Umbilical cord (tissue), 1 donor: ENCODE measurements at regions not wholly inside any gene's neighbourhood (a gene's known extent, or its start where the extent isn't known, plus 50 kb on each side); places are given as distances from the start of the nearest gene placed in this dataset.
"Not testable (repeated sequence)": the region's sequence is repeated elsewhere in the genome, so short reads cannot be mapped to it uniquely, and the experiment has no call there.

ENCODE experiments used
- DNase-seq: peaks from one replicate; pipeline ENCODE4 v3.0.0-alpha.2; 2015; ENCODE audit warnings: low spot score

- DNase-seq: no peak
These were observed 655.4 kb downstream of the RWDD3 start for GRCh38 chr1:95889400-95889799.

GRCh38 chr1:95893921-95894320, 659.9 kb downstream of the RWDD3 start:
- DNase-seq: no peak

GRCh38 chr1:95903060-95903459, 669.0 kb downstream of the RWDD3 start:
- DNase-seq: no peak

- no peak for DNase-seq
These were observed 671.9 kb downstream of the RWDD3 start for GRCh38 chr1:95905818-95906395.

- not testable (repeated sequence) for DNase-seq
These were observed 677.7 kb downstream of the RWDD3 start for GRCh38 chr1:95911739-95912138.

GRCh38 chr1:95916616-95917015, 682.6 kb downstream of the RWDD3 start:
- DNase-seq: no peak

- DNase-seq: no peak
These were observed 690.7 kb downstream of the RWDD3 start for GRCh38 chr1:95924684-95925083.

GRCh38 chr1:95926331-95926730, 692.3 kb downstream of the RWDD3 start:
- DNase-seq: no peak

- DNase-seq: no peak
These were observed 693.1 kb downstream of the RWDD3 start for GRCh38 chr1:95927061-95927460.

GRCh38 chr1:95935719-95936118, 701.7 kb downstream of the RWDD3 start:
- no peak for DNase-seq

- DNase-seq: no peak
These were observed 707.2 kb downstream of the RWDD3 start for GRCh38 chr1:95941121-95941798.

GRCh38 chr1:95948023-95948422, 714.0 kb downstream of the RWDD3 start:
- DNase-seq: no peak

GRCh38 chr1:95951371-95952102, 717.5 kb downstream of the RWDD3 start:
- DNase-seq: no peak

- peak; percentile 76 for DNase-seq
These were observed 719.0 kb downstream of the RWDD3 start for GRCh38 chr1:95953015-95953414.

- DNase-seq: no peak
These were observed 720.6 kb downstream of the RWDD3 start for GRCh38 chr1:95954585-95954984.

- DNase-seq: no peak
These were observed 722.2 kb downstream of the RWDD3 start for GRCh38 chr1:95956215-95956614.

- DNase-seq: peak; percentile 65
These were observed 723.7 kb downstream of the RWDD3 start for GRCh38 chr1:95957748-95958147.

GRCh38 chr1:95966866-95967265, 732.9 kb downstream of the RWDD3 start:
- peak; percentile 11 for DNase-seq

GRCh38 chr1:95974586-95974985, 740.6 kb downstream of the RWDD3 start:
- DNase-seq: no peak

GRCh38 chr1:95982711-95983110, 738.9 kb upstream of the PTBP2 start:
- DNase-seq: no peak

GRCh38 chr1:95983831-95984230, 737.8 kb upstream of the PTBP2 start:
- no peak for DNase-seq

- DNase-seq: peak; percentile 14
These were observed 736.7 kb upstream of the PTBP2 start for GRCh38 chr1:95984798-95985374.

- no peak for DNase-seq
These were observed 731.6 kb upstream of the PTBP2 start for GRCh38 chr1:95990033-95990432.
